K562 (cell line): ENCODE measurements at regions not wholly inside any gene's neighbourhood (a gene's known extent, or its start where the extent isn't known, plus 50 kb on each side); places are given as distances from the start of the nearest gene placed in this dataset.

Experiments used
- ATAC-seq: fragments of 200-7000 bp; cut with Tn5 transposase; 3 replicates; pipeline ENCODE4 v1.9.1; 2020; ENCODE audit warnings: moderate library complexity
- BruUV-seq: library from RNA; stranded (reverse); fragments of 400-500 nt; replicated peaks from 2 replicates; lab custom pipeline; 2021; lab: Mats Ljungman, UMichigan
- CTCF ChIA-PET: fragments of 300-600 bp; formaldehyde crosslinking; extraction: SDS; loops from one replicate; lab custom pipeline; 2021; ENCODE audit warnings: low intra/inter-chr PET ratio; lab: Yijun Ruan, JAX
- POLR2A ChIA-PET: fragments of 300-600, 350-650 bp; sonication (Branson Sonifier 250); formaldehyde crosslinking; extraction: SDS; loops from one replicate; lab custom pipeline; 2021; ENCODE audit warnings: antibody characterized with exemption, inconsistent platforms; lab: Yijun Ruan, JAX
- DNase-seq, 4 experiments: peaks; one replicate each; pipeline versions ENCODE4 v3.0.0 to v3.0.0-alpha.2; 2011 to 2018; ENCODE audit warnings: low spot score in 3 of 4, mixed read lengths in 3 of 4; ENCODE audit errors: extremely low read depth in 1 of 4
- FAIRE-seq: peaks from 2 replicates; lab custom pipeline; 2011; peaks lifted over from hg19 to GRCh38; lab: Jason Lieb, UNC
- H2AFZ ChIP-seq: 2 replicates; pipeline ENCODE4 v1.6.0; 2011; ENCODE audit warnings: low read depth, low read length, control low read depth, inconsistent platforms
- H3K27ac ChIP-seq: fragments of 200-600 bp; 3 replicates; pipeline ENCODE4 v1.8.0; 2011; ENCODE audit warnings: low read depth, mild to moderate bottlenecking, control low read depth, inconsistent platforms, low read length, moderate library complexity, mixed read lengths; ENCODE audit errors: extremely low read depth
- H3K27me3 ChIP-seq, 2 experiments: fragments of 300-600 bp in 1 of 2; 2 replicates in 1 of 2; 3 replicates in 1 of 2; pipeline versions ENCODE4 v1.6.0 to v1.8.0; 2011; ENCODE audit warnings: inconsistent platforms in 2 of 2, low read length in 2 of 2, mild to moderate bottlenecking in 1 of 2, mixed read lengths in 1 of 2, moderate library complexity in 1 of 2; ENCODE audit not compliant: control insufficient read depth in 2 of 2, insufficient read depth in 2 of 2
- H3K36me3 ChIP-seq: fragments of 300-600 bp; 3 replicates; pipeline ENCODE4 v1.8.0; 2011; ENCODE audit warnings: mild to moderate bottlenecking, low read length, inconsistent platforms; ENCODE audit not compliant: control insufficient read depth, insufficient read depth
- H3K4me1 ChIP-seq, 2 experiments: fragments of 200-600 bp in 1 of 2; replicated peaks in 1 of 2; 2 replicates in 1 of 2; 3 replicates in 1 of 2; pipeline versions ENCODE4 v1.5.1 to v1.8.0; 2011; ENCODE audit warnings: inconsistent platforms in 2 of 2, low read length in 2 of 2, mild to moderate bottlenecking in 1 of 2, mixed read lengths in 1 of 2, moderate library complexity in 1 of 2; ENCODE audit not compliant: control insufficient read depth in 2 of 2, insufficient read depth in 2 of 2
- H3K4me2 ChIP-seq: 2 replicates; pipeline ENCODE4 v1.6.1; 2011; ENCODE audit warnings: low read length, control low read depth, inconsistent platforms, mixed read lengths; ENCODE audit not compliant: insufficient read depth
- H3K4me3 ChIP-seq: fragments of 200-600 bp; sonication (generic), shearing (Covaris generic); 2 replicates; pipeline ENCODE4 v1.5.1; 2016; ENCODE audit warnings: control low read depth, inconsistent platforms
- H3K79me2 ChIP-seq: fragments of 200-600 bp; 3 replicates; pipeline ENCODE4 v1.8.0; 2011; ENCODE audit warnings: low read length, inconsistent platforms; ENCODE audit not compliant: control insufficient read depth, insufficient read depth
- H3K9ac ChIP-seq, 2 experiments: 2 replicates each; pipeline versions ENCODE4 v1.6.0 to v1.6.1; 2011; ENCODE audit warnings: low read depth in 2 of 2, low read length in 2 of 2, control low read depth in 1 of 2, inconsistent platforms in 1 of 2, mild to moderate bottlenecking in 1 of 2, mixed read lengths in 1 of 2; ENCODE audit not compliant: insufficient read depth in 1 of 2
- H3K9me1 ChIP-seq: one replicate; pipeline ENCODE4 v1.6.0; 2011; ENCODE audit warnings: inconsistent platforms, mild to moderate bottlenecking, low read length, moderate library complexity; ENCODE audit not compliant: control insufficient read depth, insufficient read depth
- H3K9me3 ChIP-seq: replicated peaks from 2 replicates; pipeline ENCODE4 v1.5.1; 2011; ENCODE audit warnings: low read depth, low read length, inconsistent platforms; ENCODE audit not compliant: control insufficient read depth, insufficient read depth
- H4K20me1 ChIP-seq: replicated peaks from 2 replicates; pipeline ENCODE4 v1.6.1; 2011; ENCODE audit warnings: low read length, inconsistent platforms, mixed read lengths; ENCODE audit not compliant: control insufficient read depth, insufficient read depth
- ADNP ChIP-seq: fragments of 200-800 bp; sonication (Bioruptor generic); IDR thresholded peaks from 2 replicates; pipeline ENCODE4 v1.6.1; 2016; ENCODE audit warnings: missing genetic modification characterization, missing compliant biosample characterization
- GATAD2A ChIP-seq: fragments of 450-650 bp; IDR thresholded peaks from 2 replicates; pipeline ENCODE4 v1.6.1; 2017
- JUND ChIP-seq, 2 experiments: IDR thresholded peaks; 2 replicates in 1 of 2; 3 replicates in 1 of 2; pipeline ENCODE4 v1.6.1; 2011; ENCODE audit warnings: borderline replicate concordance in 2 of 2, low read depth in 2 of 2, low read length in 2 of 2, improper control_type of control experiment in 1 of 2, missing biosample characterization in 1 of 2, missing genetic modification characterization in 1 of 2, missing genetic modification reagents in 1 of 2
- LEF1 ChIP-seq: fragments of 450-650 bp; IDR thresholded peaks from 2 replicates; pipeline ENCODE4 v1.6.1; 2016; ENCODE audit warnings: mild to moderate bottlenecking
- NELFE ChIP-seq: IDR thresholded peaks from 2 replicates; pipeline ENCODE4 v1.6.1; 2011; ENCODE audit warnings: mild to moderate bottlenecking; ENCODE audit not compliant: insufficient read depth, insufficient read length
- POLR3G ChIP-seq: IDR thresholded peaks from 2 replicates; pipeline ENCODE4 v1.6.1; 2011; ENCODE audit not compliant: insufficient read length, insufficient replicate concordance; ENCODE audit errors: extremely low read depth
- RB1 ChIP-seq: fragments of 450-650 bp; IDR thresholded peaks from 2 replicates; pipeline ENCODE4 v1.6.1; 2017; ENCODE audit warnings: low read depth, mild to moderate bottlenecking
- RBFOX2 ChIP-seq: fragments of 200-400 bp; formaldehyde crosslinking; IDR thresholded peaks from 2 replicates; pipeline ENCODE4 v1.6.1; 2017; ENCODE audit warnings: low read depth, mild to moderate bottlenecking, low read length, moderate library complexity
- SIN3A ChIP-seq, 2 experiments: fragments of 150-350 bp in 1 of 2; IDR thresholded peaks; 2 replicates each; pipeline ENCODE4 v1.6.1; 2011 to 2016; ENCODE audit warnings: borderline replicate concordance in 2 of 2, low read depth in 2 of 2, low read length in 2 of 2, mild to moderate bottlenecking in 2 of 2, moderate library complexity in 2 of 2; ENCODE audit not compliant: control insufficient read depth in 1 of 2
- TAF1 ChIP-seq: IDR thresholded peaks from 2 replicates; pipeline ENCODE4 v1.6.1; 2011; ENCODE audit warnings: mild to moderate bottlenecking, low read length, moderate library complexity; ENCODE audit not compliant: insufficient read depth, control insufficient read depth, severe bottlenecking; ENCODE audit errors: extremely low read depth
- TAF7 ChIP-seq: fragments of 450-650 bp; IDR thresholded peaks from 2 replicates; pipeline ENCODE4 v1.6.1; 2016; ENCODE audit warnings: missing genetic modification characterization, missing compliant biosample characterization
- XRCC4 ChIP-seq: IDR thresholded peaks from one replicate; pipeline ENCODE4 v1.6.1; 2011; ENCODE audit not compliant: insufficient read depth, insufficient read length; ENCODE audit errors: extremely low read depth
- ZNF780A ChIP-seq: fragments of 250-450 bp; sonication (Bioruptor Pico); IDR thresholded peaks from 2 replicates; pipeline ENCODE4 v1.5.0; 2021; ENCODE audit warnings: mild to moderate bottlenecking
- WGBS: fragments of 100-300 bp; shearing (Covaris generic); methylation state at CpG from one replicate; pipeline ENCODE4 v1.1.6; 2016; ENCODE audit warnings: low coverage, mixed read lengths; ENCODE audit not compliant: insufficient coverage; ENCODE audit errors: missing lambda C conversion rate; 5-methylcytosine and 5-hydroxymethylcytosine counted together
- in situ Hi-C: fragments of 300-500 bp; cut with MboI; formaldehyde crosslinking; loops from 4 replicates; pipeline ENCODE4 v1.15.0; 2018; ENCODE audit warnings: inconsistent platforms, mixed read lengths
- intact Hi-C: fragments of 100-400 bp; cut with micrococcal nuclease; formaldehyde crosslinking; loops from 2 replicates; pipeline ENCODE4 v1.14.2; 2022

DNA sequence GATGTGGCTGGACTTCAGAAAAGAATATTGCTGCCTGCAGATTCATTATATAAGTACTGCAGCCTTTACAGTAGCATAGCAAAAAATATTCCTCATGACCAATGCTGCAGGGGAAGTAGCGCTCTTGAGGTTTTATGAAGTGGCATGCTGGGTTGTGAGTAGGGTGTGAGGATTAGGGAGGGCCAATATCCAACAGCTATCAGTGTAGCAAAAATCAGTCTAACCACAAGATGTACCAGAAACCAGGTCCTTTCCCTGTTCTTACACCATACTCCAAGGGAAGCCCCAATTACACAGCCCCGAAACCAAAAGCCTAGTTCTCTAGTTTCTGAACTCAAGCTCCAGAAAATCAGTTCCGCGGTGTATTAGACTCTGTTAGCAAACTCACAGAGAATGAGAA lies 1082.2 kb upstream of the DDX18 start:
- H4K20me1 ChIP-seq = no peaks in the 10 kb centered on the region
- intact Hi-C loops = no loop called here

DNA sequence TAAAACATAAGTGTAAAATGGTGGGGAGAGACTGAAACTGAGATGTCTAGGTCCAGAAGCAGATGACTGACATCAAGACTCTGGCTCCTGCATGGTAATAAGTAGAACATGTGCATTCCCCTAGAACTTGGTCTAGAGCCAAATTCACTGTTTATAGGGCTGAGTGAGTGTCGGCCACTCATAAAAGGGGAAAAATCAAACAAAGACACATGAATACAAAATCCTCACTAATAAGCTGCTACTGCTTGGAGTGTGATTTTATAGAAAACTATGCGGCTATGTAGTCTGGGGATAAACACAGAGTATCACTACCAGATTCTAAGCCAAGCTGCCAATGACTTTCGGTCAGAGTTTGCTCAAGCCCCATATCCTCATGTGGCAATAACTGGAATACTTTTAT lies 1080.8 kb upstream of the DDX18 start:
- no peak overlapping the region for H2AFZ ChIP-seq
- no peaks in the 10 kb centered on the region for H3K36me3 ChIP-seq
- FAIRE-seq (no peak), DNase-seq (no peak), ATAC-seq (no peak)
- WGBS = 0% methylated on average over 3 of the region's 3 CpGs
- H3K4me1 ChIP-seq = no peaks in the 10 kb centered on the region
- no peaks in the 10 kb centered on the region for H3K9me3 ChIP-seq
- no peaks in the 10 kb centered on the region for H3K27me3 ChIP-seq
- ChIA-PET POLR2A (no interaction called here), CTCF (no interaction called here)
- intact Hi-C loops = no loop called here
- no peak overlapping the region for H3K27ac ChIP-seq
- H3K4me2 ChIP-seq = no peak overlapping the region
- H3K79me2 ChIP-seq = no peaks in the 10 kb centered on the region
- no TSS peak for BruUV-seq
- no peak for TF ChIP-seq XRCC4
- no peak for TF ChIP-seq LEF1
- TF ChIP-seq RBFOX2 = no peak
- no peak for TF ChIP-seq ADNP (tag)
- no peak overlapping the region for H3K4me3 ChIP-seq
- H3K9ac ChIP-seq = no peak overlapping the region
- H4K20me1 ChIP-seq = no peaks in the 10 kb centered on the region
- in situ Hi-C loops = no loop called here
- H3K9me1 ChIP-seq = no peaks in the 10 kb centered on the region

More for the DNA sequence above, 1082.2 kb upstream of the DDX18 start:
- Histone ChIP-seq H3K27ac (no peak overlapping the region), H3K9me1 (no peaks in the 10 kb centered on the region), H3K4me3 (no peak overlapping the region), H3K9me3 (no peaks in the 10 kb centered on the region), H2AFZ (no peak overlapping the region), H3K79me2 (no peaks in the 10 kb centered on the region), H3K27me3 (no peaks in the 10 kb centered on the region), H3K36me3 (no peaks in the 10 kb centered on the region), H3K4me1 (no peaks in the 10 kb centered on the region), H3K4me2 (no peak overlapping the region), H3K9ac (no peak overlapping the region)
- ChIA-PET CTCF (no interaction called here), POLR2A (no interaction called here)
- in situ Hi-C loops = no loop called here
- TF ChIP-seq NELFE (no peak), JUND (IDR thresholded peaks at IDR 0.05; ENCODE audit: borderline replicate concordance, low read depth, low read length) (no peak), JUND (tag; IDR thresholded peaks at IDR 0.05; ENCODE audit: borderline replicate concordance, low read depth, low read length) (no peak), TAF1 (no peak), RB1 (no peak), GATAD2A (no peak), POLR3G (no peak), ZNF780A (CRISPR knock-in tag) (no peak), SIN3A (IDR thresholded peaks at IDR 0.05; ENCODE audit: borderline replicate concordance in 2 of 2, control insufficient read depth in 1 of 2, low read depth in 2 of 2, low read length in 2 of 2) (no peak), TAF7 (tag) (no peak)
- FAIRE-seq (no peak), ATAC-seq (no peak), DNase-seq (no peak)
- WGBS = 0% methylated on average over 4 of the region's 4 CpGs
- BruUV-seq = no TSS peak
